ENCODE measurements at regions not wholly inside any gene's neighbourhood (a gene's known extent, or its start where the extent isn't known, plus 50 kb on each side); places are given as distances from the start of the nearest gene placed in this dataset.

- TF ChIP-seq POLR2AphosphoS5 (IDR thresholded peaks at IDR 0.05; ENCODE audit: low read depth, low read length), result no peak
- TF ChIP-seq POLR2A (IDR thresholded peaks at IDR 0.05; ENCODE audit: low read depth, low read length), result no peak
Observed at GRCh38 chr4:189823591-189823990, 117.1 kb upstream of the FRG1 start.

Data from GM12892 (cell line).